Chondrocyte (in vitro differentiated cells): ENCODE measurements at regions not wholly inside any gene's neighbourhood (a gene's known extent, or its start where the extent isn't known, plus 50 kb on each side); places are given as distances from the start of the nearest gene placed in this dataset.

Experiments
- DNase-seq: peaks from one replicate; pipeline ENCODE4 v3.0.0; 2021; ENCODE audit warnings: mixed read lengths, low spot score
- H3K27ac Mint-ChIP-seq: one replicate; pipeline ENCODE4 v1.8.0; 2021; ENCODE audit warnings: mild to moderate bottlenecking, moderate library complexity, mixed read lengths; ENCODE audit not compliant: unreplicated experiment
- H3K27me3 Mint-ChIP-seq: 2 replicates; pipeline ENCODE4 v1.8.0; 2021; ENCODE audit warnings: low read depth, mixed read lengths
- H3K36me3 Mint-ChIP-seq: 2 replicates; pipeline ENCODE4 v1.8.0; 2021; ENCODE audit warnings: low read depth, mixed read lengths
- H3K4me1 Mint-ChIP-seq: 2 replicates; pipeline ENCODE4 v1.8.0; 2021; ENCODE audit warnings: low read depth, mild to moderate bottlenecking, mixed read lengths
- H3K4me3 Mint-ChIP-seq: one replicate; pipeline ENCODE4 v1.8.0; 2021; ENCODE audit warnings: mild to moderate bottlenecking, moderate library complexity, mixed read lengths; ENCODE audit not compliant: unreplicated experiment
- H3K9me3 Mint-ChIP-seq: 2 replicates; pipeline ENCODE4 v1.8.0; 2021; ENCODE audit warnings: low read depth, mixed read lengths
- TF ChIP-seq, protein P1 (sequence below): fragments of 200-600 bp; sonication (generic); IDR thresholded peaks from 2 replicates; pipeline ENCODE4 v1.5.0; 2021; ENCODE audit warnings: antibody characterized with exemption, mild to moderate bottlenecking, moderate library complexity

DNA sequence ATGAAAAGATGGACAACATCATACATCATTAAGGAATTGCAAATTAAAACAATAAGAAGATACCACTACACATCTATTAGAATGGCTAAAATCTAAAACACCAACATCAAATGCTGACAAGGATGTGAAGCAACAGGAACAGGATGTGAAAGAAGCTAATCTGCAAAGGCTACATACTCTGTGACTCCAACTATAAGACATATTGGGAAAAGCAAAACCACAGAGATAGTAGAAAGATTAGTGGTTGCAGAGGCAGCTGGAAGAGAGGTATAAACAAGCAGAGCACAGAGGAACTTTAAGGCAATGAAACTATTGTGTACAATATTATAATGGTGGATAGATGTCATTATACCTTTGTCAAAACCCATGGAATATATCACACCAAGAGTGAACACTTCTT is 393.7 kb upstream of the RAB6C start:
- no peak for DNase-seq
- Mint-ChIP-seq H3K27me3 (peaks cover 8% of the 10 kb centered on the region), H3K4me1 (no peaks in the 10 kb centered on the region), H3K9me3 (peaks cover 13% of the 10 kb centered on the region), H3K36me3 (no peaks in the 10 kb centered on the region), H3K27ac (no peak overlapping the region), H3K4me3 (no peak overlapping the region)
- TF ChIP-seq, protein P1, sequence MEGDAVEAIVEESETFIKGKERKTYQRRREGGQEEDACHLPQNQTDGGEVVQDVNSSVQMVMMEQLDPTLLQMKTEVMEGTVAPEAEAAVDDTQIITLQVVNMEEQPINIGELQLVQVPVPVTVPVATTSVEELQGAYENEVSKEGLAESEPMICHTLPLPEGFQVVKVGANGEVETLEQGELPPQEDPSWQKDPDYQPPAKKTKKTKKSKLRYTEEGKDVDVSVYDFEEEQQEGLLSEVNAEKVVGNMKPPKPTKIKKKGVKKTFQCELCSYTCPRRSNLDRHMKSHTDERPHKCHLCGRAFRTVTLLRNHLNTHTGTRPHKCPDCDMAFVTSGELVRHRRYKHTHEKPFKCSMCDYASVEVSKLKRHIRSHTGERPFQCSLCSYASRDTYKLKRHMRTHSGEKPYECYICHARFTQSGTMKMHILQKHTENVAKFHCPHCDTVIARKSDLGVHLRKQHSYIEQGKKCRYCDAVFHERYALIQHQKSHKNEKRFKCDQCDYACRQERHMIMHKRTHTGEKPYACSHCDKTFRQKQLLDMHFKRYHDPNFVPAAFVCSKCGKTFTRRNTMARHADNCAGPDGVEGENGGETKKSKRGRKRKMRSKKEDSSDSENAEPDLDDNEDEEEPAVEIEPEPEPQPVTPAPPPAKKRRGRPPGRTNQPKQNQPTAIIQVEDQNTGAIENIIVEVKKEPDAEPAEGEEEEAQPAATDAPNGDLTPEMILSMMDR, result no peak

DNA sequence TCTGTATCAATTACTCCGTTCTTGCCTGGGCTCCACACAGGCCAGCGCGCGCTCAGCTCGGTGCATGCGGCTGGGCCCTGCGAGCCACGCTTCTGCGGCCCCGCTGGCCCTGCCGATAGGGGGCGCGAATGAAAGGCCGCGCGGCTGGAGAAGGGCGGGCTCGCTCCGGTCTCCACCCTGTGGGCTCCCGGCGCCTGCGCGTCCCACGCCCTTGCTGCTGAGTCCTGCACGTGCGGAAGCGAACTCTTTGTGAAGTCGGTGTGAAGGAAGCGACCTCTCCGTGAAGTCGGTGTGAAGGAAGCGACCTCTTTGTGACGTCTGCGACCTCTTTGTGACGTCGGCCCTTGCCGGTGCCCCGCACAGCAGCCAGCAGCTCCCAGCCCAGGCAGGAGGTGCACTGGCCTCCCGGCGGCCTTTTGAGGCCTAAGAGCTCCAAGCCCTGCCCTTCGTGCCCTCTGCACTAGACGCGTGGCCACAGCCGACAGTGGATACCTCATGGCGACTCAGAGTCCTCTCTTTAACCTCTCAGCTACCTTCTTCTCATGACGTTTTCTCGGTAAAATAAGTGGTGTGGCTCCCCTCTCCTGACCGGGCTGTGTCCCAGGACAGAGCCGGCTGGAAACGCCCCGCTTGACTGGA is 391.9 kb upstream of the RAB6C start:
- TF ChIP-seq, protein P1, result no peak
- peaks cover 8% of the 10 kb centered on the region for H3K27me3 Mint-ChIP-seq
- H3K4me1 Mint-ChIP-seq, result no peaks in the 10 kb centered on the region
- H3K27ac Mint-ChIP-seq, result no peak overlapping the region
- no peaks in the 10 kb centered on the region for H3K36me3 Mint-ChIP-seq
- peaks cover 4% of the 10 kb centered on the region for H3K9me3 Mint-ChIP-seq
- DNase-seq, result no peak
- H3K4me3 Mint-ChIP-seq, result no peak overlapping the region

DNA sequence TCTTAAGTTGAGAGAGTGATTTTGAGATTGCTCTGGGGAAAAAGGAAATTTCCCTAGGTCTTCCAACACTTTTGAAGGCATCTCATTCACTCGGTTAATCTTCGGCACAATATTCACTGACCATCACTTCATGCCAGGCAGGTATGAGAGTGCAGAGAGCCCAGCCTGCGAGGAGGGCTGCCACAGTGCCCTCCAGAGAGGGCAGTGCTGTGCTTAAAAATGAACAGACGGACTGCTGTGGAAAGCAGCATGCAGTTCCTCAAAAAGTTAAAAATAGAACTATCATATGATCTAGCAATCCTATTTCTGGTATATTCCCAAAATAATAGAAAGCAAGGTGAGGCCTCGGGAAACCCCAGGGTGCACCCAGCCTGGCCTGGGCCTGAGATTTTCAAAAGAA is 374.9 kb upstream of the RAB6C start:
- TF ChIP-seq, protein P1, result no peak
- peaks cover 7% of the 10 kb centered on the region for H3K4me1 Mint-ChIP-seq
- peaks cover 20% of the 10 kb centered on the region for H3K9me3 Mint-ChIP-seq
- no peaks in the 10 kb centered on the region for H3K27me3 Mint-ChIP-seq
- H3K4me3 Mint-ChIP-seq, result no peak overlapping the region
- H3K36me3 Mint-ChIP-seq, result no peaks in the 10 kb centered on the region
- no peak overlapping the region for H3K27ac Mint-ChIP-seq
- no peak for DNase-seq

DNA sequence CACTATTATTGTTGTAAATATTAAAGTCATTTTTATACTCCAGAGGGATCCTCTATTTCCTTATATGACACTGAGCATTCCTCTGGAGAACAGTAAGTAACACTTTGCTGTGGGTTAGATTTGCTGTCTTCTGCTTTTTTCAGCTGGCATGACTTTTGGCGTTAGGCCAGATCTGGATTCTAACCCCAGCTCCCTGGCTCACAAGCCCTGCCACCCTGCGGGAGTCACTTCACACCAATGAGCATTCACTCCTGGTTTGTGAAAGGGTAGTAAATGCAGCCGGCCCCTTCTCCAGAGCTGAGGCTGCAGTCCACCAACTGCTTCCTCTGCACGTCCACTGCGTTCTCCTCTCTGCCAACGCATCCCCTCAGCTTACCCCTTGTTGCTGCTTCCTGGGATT is 373.8 kb upstream of the RAB6C start:
- no peaks in the 10 kb centered on the region for H3K27me3 Mint-ChIP-seq
- H3K27ac Mint-ChIP-seq, result no peak overlapping the region
- peaks cover 11% of the 10 kb centered on the region for H3K9me3 Mint-ChIP-seq
- no peaks in the 10 kb centered on the region for H3K36me3 Mint-ChIP-seq
- H3K4me1 Mint-ChIP-seq, result peaks cover 7% of the 10 kb centered on the region
- no peak overlapping the region for H3K4me3 Mint-ChIP-seq
- TF ChIP-seq, protein P1, result no peak
- DNase-seq, result no peak

DNA sequence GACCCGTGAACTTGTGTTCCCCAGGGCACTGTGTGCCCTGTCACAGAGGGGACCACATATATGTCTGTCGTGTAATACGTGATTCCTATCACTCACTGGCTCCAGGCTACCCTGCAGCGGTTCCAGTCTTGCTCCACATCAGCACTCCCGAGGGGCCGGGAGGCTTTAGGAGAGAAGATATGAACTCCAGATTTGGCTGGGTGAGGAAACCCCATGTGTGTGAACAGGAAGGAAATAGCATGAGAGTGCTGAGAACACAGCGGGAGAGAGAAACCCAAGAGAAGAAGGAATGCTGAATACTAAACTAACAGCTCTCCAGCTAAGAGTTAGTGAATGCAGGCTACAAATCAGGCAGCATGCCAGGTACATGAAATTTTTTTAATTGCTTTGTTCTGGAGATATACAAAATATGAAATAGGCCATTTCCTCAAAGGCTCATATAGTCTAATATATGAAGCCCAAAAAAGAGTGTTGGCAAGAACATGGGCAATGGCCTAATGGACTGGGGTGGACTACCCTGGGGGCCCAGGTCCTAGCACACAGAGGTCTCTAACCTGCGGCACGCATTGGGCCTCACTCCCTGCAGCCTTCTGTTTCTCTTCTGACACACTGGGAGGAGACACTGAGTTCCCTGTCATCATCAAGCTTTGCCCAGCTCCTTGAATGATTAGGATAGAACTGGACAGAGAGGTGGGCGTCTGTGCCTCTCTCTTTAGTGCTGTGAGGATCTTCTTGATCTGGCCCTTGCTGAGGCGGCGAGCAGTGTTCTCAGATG is 372.8 kb upstream of the RAB6C start:
- peaks cover 1% of the 10 kb centered on the region for H3K27me3 Mint-ChIP-seq
- no peak overlapping the region for H3K4me3 Mint-ChIP-seq
- no peaks in the 10 kb centered on the region for H3K36me3 Mint-ChIP-seq
- no peak for DNase-seq
- TF ChIP-seq, protein P1, result no peak
- H3K9me3 Mint-ChIP-seq, result peaks cover 7% of the 10 kb centered on the region
- H3K27ac Mint-ChIP-seq, result no peak overlapping the region
- peaks cover 7% of the 10 kb centered on the region for H3K4me1 Mint-ChIP-seq
